ENCODE measurements at regions not wholly inside any gene's neighbourhood (a gene's known extent, or its start where the extent isn't known, plus 50 kb on each side); places are given as distances from the start of the nearest gene placed in this dataset.

DNA sequence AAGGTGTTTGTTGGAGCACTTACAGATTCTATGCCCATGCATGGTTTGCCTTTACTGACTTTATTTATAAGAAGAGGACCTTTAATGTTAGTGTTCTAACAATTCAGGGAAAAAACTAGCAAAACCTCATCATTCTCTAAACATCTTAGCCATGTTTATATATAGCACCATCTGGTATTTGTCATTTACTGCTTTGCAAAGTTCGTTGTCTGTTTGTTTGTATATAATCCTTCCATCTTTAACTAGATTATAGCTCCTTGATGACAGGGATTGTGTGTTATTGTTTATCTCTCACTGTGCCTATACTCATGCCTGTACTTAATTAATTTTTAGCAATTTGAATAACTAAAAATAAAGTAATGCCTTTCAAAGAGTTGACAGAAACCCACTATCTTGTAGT is 170.6 kb upstream of the PACRGL start:
- Histone ChIP-seq H3K27me3 (ENCODE audit: control insufficient read depth, insufficient read depth, low read length) (no peaks in the 10 kb centered on the region), H2BK20ac (ENCODE audit: low read depth, low read length) (no peak overlapping the region), H2AK5ac (ENCODE audit: low read depth, low read length) (no peak overlapping the region), H2AK9ac (replicated peaks; ENCODE audit: low read depth, low read length, poor library complexity) (no peak overlapping the region), H4K8ac (ENCODE audit: low read depth in 2 of 2, low read length in 2 of 2) (no peak overlapping the region), H4K5ac (ENCODE audit: low read depth, low read length) (no peak overlapping the region), H2BK15ac (ENCODE audit: low read depth, low read length) (no peak overlapping the region), H3K56ac (ENCODE audit: extremely low read depth, insufficient read depth, low read length) (no peak overlapping the region), H3K18ac (ENCODE audit: low read depth, low read length) (peak overlapping the region; percentile 39; the same call in 1 of the 2 replicates), H3K79me1 (ENCODE audit: low read depth in 1 of 2, low read length in 2 of 2) (no peaks in the 10 kb centered on the region), H3K36me3 (ENCODE audit: control insufficient read depth, insufficient read depth, low read length) (no peaks in the 10 kb centered on the region; the same call in 1 of the 2 replicates), H3K9ac (ENCODE audit: low read depth, low read length) (no peak overlapping the region), H3K9me1 (ENCODE audit: insufficient read depth, low read length) (peaks cover 6% of the 10 kb centered on the region), H3K14ac (replicated peaks; ENCODE audit: low read depth, low read length) (0 out of 2 replicates have a peak overlapping the region, but pooled peaks have one; percentile 20), H4K91ac (ENCODE audit: insufficient read depth, low read depth, low read length) (no peak overlapping the region), H3K4me1 (ENCODE audit: control insufficient read depth, insufficient read depth, low read length) (peaks cover 12% of the 10 kb centered on the region), H3K9me3 (ENCODE audit: control insufficient read depth, insufficient read depth, low read length) (no peaks in the 10 kb centered on the region), H2BK120ac (ENCODE audit: low read depth, low read length) (no peak overlapping the region), H3K4ac (ENCODE audit: low read depth, low read length) (peak overlapping the region; percentile 26; the same call in 1 of the 2 replicates), H3K4me3 (ENCODE audit: insufficient read depth, low read depth, low read length) (no peak overlapping the region), H3K27ac (ENCODE audit: insufficient read depth, low read length) (no peak overlapping the region), H2AFZ (replicated peaks; ENCODE audit: low read length, poor library complexity) (no peak overlapping the region), H4K20me1 (ENCODE audit: insufficient read depth, low read length) (no peaks in the 10 kb centered on the region), H3K4me2 (ENCODE audit: low read depth, low read length) (peak overlapping the region; percentile 63; the same call in 1 of the 2 replicates), H2BK5ac (ENCODE audit: low read depth, low read length, poor library complexity, severe bottlenecking) (no peak overlapping the region), H3K23ac (ENCODE audit: low read depth, low read length) (0 out of 2 replicates have a peak overlapping the region, but pooled peaks have one; percentile 34)
- WGBS, 2 experiments (ENCODE audit: extremely low coverage in 2 of 2, insufficient read length in 1 of 2): no CpG with 5 or more reads among the region's 1 CpG
- peak; percentile 70 for ATAC-seq (ENCODE audit: low read depth)
- dilution Hi-C loops (cut with HindIII; ENCODE audit: low sequenced_read_pairs, unreplicated experiment): no loop called here
- in situ Hi-C loops (cut with MboI; ENCODE audit: low sequenced_read_pairs): loop anchor here (25.0 kb wide), 1 partner anchor 1842 kb away; no protein-coding TSS in a partner anchor
- intact Hi-C loops (cut with micrococcal nuclease): no loop called here
- TF ChIP-seq SMC3 (IDR thresholded peaks at IDR 0.05; ENCODE audit: low read depth, low read length) (no peak), CHD1 (IDR thresholded peaks at IDR 0.05; ENCODE audit: low read depth, low read length) (no peak), NFE2L2 (IDR thresholded peaks at IDR 0.05; ENCODE audit: low read depth, low read length) (no peak), MAZ (IDR thresholded peaks at IDR 0.05; ENCODE audit: borderline replicate concordance, low read depth, low read length) (no peak), RAD21 (IDR thresholded peaks at IDR 0.05; ENCODE audit: low read length) (no peak), MXI1 (IDR thresholded peaks at IDR 0.05; ENCODE audit: borderline replicate concordance, low read depth, low read length) (no peak), RCOR1 (IDR thresholded peaks at IDR 0.05; ENCODE audit: insufficient replicate concordance, low read length) (no peak), CEBPB (IDR thresholded peaks at IDR 0.05; ENCODE audit: low read depth, low read length) (no peak), RFX5 (IDR thresholded peaks at IDR 0.05; ENCODE audit: low read depth, low read length) (no peak), BHLHE40 (IDR thresholded peaks at IDR 0.05; ENCODE audit: low read depth, low read length) (no peak), USF2 (IDR thresholded peaks at IDR 0.05; ENCODE audit: low read depth, low read length) (no peak), MAFK (IDR thresholded peaks at IDR 0.05; ENCODE audit: low read depth, low read length) (no peak), POLR2A (IDR thresholded peaks at IDR 0.05; ENCODE audit: low read depth, low read length) (no peak), FOS (IDR thresholded peaks at IDR 0.05; ENCODE audit: low read depth, low read length) (no peak)
- TF ChIP-seq, protein P1, sequence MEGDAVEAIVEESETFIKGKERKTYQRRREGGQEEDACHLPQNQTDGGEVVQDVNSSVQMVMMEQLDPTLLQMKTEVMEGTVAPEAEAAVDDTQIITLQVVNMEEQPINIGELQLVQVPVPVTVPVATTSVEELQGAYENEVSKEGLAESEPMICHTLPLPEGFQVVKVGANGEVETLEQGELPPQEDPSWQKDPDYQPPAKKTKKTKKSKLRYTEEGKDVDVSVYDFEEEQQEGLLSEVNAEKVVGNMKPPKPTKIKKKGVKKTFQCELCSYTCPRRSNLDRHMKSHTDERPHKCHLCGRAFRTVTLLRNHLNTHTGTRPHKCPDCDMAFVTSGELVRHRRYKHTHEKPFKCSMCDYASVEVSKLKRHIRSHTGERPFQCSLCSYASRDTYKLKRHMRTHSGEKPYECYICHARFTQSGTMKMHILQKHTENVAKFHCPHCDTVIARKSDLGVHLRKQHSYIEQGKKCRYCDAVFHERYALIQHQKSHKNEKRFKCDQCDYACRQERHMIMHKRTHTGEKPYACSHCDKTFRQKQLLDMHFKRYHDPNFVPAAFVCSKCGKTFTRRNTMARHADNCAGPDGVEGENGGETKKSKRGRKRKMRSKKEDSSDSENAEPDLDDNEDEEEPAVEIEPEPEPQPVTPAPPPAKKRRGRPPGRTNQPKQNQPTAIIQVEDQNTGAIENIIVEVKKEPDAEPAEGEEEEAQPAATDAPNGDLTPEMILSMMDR (conservative IDR thresholded peaks at IDR 0.05; ENCODE audit: low read depth, low read length): no peak
- TF ChIP-seq, protein P2, sequence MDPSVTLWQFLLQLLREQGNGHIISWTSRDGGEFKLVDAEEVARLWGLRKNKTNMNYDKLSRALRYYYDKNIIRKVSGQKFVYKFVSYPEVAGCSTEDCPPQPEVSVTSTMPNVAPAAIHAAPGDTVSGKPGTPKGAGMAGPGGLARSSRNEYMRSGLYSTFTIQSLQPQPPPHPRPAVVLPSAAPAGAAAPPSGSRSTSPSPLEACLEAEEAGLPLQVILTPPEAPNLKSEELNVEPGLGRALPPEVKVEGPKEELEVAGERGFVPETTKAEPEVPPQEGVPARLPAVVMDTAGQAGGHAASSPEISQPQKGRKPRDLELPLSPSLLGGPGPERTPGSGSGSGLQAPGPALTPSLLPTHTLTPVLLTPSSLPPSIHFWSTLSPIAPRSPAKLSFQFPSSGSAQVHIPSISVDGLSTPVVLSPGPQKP (IDR thresholded peaks at IDR 0.05; ENCODE audit: borderline replicate concordance, low read depth, low read length): no peak
- no TSS peak for BruUV-seq (replicated peaks)
- POLR2A ChIA-PET (ENCODE audit: unreplicated experiment): no interaction called here
- peak; percentile 40 for DNase-seq
- CTCF ChIA-PET: interaction anchor here (0.7 to 0.9 kb wide), 2 partner anchors 84 to 92 kb away, joined by 5 read pairs; no protein-coding TSS in a partner anchor
